ENCODE measurements at regions not wholly inside any gene's neighbourhood (a gene's known extent, or its start where the extent isn't known, plus 50 kb on each side); places are given as distances from the start of the nearest gene placed in this dataset.

DNA sequence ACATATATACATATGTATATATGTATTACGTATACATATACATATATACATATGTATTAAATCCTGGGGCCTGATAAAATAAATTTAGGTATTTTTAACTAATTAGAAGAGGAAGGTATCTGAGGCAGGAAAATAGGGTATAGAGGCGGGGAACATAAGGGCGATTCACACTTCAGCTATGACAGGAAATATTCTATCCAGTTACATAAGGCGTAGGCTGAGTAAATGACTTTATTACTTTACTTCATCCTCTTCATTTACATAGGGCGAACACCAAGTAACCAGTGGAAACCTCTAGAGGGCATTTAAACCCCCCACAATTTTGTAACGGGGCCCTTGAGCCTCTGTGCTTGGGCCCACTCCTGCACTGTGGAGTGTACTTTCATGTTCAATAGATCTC is 167.5 kb downstream of the SOCS6 start:
- intact Hi-C loops (cut with DNase I, micrococcal nuclease), result no loop called here
- ATAC-seq (peak; percentile 56), DNase-seq (no peak)

DNA sequence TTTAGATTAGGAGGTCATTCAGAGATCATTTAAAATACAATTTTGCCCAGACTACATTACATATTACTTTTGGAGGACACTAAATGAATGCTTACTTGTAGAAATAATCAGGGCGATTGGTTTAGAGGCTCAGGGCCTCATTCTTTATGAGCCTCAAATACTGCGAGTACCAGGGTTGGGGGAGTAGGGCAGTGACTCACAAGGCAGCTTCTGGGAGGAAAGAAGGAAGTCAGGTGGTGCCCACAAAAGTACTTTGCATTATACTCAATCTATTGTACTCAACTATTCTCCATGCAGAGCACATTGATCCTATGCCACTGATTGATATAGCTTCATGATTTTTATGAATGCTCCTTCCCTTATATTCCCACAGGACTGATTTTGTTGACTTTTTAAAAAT is 166.9 kb downstream of the SOCS6 start:
- DNase-seq, result no peak
- no peak for ATAC-seq
- intact Hi-C loops (cut with DNase I, micrococcal nuclease), result no loop called here

GRCh38 chr18:70454704-70455322 is 166.0 kb downstream of the SOCS6 start:
- DNase-seq, result no peak
- ATAC-seq, result peak; percentile 69
- intact Hi-C loops (cut with DNase I, micrococcal nuclease), result loop anchor here in 1 of 2 donors (5.0 kb wide), 1 partner anchor 258 kb away; no protein-coding TSS in a partner anchor

DNA sequence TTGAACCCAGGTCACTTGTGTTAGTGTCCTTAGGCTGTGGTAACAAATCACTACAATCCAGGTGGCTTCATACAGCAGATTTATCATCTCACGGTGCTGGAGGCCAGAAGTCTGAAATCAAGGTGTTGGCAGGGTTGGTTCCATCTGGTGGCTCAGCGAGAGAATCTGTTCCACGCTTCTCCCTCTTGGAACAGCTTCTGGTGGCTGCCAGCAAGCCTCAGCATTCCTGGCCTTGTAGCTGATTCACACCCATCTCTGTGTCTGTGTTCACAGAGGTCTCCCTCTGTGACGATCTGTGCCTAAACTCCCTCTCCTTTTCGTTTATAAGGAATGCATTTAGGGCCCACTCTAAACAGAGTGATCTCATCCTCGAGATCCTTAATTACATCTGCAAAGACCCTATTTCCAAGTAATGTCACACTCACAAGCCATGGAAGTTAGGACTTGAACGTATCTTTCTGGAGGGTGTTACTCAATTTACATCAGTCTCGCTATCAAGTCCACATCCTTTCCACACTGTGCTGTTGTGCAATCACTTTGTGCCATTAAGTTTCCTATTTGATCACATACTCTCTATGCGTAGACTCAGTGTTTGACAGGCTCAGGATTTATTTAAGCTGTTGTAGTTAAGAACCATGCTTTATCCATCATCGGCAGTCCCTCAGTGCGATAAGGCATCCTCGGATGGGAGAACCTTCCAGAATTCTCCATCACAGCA is 164.4 kb downstream of the SOCS6 start:
- DNase-seq (no peak), ATAC-seq (no peak)
- intact Hi-C loops (cut with DNase I, micrococcal nuclease), result loop anchor here in 1 of 2 donors (5.0 kb wide), 1 partner anchor 256 kb away; no protein-coding TSS in a partner anchor

- ATAC-seq, result no peak
- intact Hi-C loops (cut with DNase I, micrococcal nuclease), result loop anchor here in 1 of 2 donors (5.0 kb wide), 1 partner anchor 255 kb away; no protein-coding TSS in a partner anchor
- DNase-seq, result no peak
These were observed 163.7 kb downstream of the SOCS6 start for GRCh38 chr18:70452501-70452900.

- DNase-seq (no peak), ATAC-seq (no peak)
- intact Hi-C loops (cut with DNase I, micrococcal nuclease), result loop anchor here in 1 of 2 donors (5.0 kb wide), 1 partner anchor 253 kb away; no protein-coding TSS in a partner anchor
These were observed 161.8 kb downstream of the SOCS6 start for GRCh38 chr18:70450426-70451253.

DNA sequence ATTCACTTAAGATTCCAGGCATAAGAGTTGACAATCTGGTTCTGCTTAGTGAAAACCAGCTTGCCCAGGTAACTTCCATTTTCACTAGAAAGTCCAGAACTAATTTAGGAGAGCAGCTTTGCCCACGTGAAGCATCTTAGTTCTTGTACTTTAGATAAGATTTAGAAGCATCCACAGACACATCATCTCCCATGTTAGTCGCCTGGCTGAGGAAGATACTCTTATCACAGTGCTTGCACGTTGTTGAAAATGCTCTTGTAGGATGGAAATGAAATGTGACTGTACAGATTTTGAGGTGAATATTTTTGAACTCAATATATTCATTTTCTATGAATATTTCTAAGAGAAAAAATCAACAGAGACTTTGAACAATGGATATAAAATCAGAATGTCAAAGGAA is 159.7 kb downstream of the SOCS6 start:
- no peak for DNase-seq
- ATAC-seq, result no peak
- intact Hi-C loops (cut with DNase I, micrococcal nuclease), result loop anchor here in 1 of 2 donors (10.0 kb wide), 1 partner anchor 254 kb away; no protein-coding TSS in a partner anchor

GRCh38 chr18:70446063-70446462 is 157.2 kb downstream of the SOCS6 start:
- DNase-seq (no peak), ATAC-seq (no peak)
- intact Hi-C loops (cut with DNase I, micrococcal nuclease), result loop anchor here in 1 of 2 donors (10.0 kb wide), 1 partner anchor 251 kb away; no protein-coding TSS in a partner anchor

DNA sequence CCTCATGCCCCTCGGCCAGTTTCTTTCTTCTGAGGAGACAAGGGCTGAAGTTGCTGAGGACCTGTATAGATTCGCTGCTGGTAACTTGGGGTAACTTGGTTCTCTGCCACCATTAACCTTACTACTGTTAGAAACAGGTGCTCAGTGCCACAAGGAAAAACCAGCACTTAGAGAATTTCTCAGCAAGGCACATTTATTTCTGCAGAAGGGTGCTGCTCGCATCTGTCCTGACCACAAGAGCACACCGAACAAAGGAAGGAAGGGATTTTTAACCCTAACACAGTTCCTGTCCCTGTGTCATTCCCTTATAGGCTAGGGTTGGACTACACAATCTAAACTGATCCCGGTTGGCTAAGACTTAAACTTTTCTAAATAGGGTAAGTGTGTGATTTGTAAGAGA is 154.1 kb downstream of the SOCS6 start:
- intact Hi-C loops (cut with DNase I, micrococcal nuclease), result loop anchor here in 1 of 2 donors (10.0 kb wide), 1 partner anchor 248 kb away; no protein-coding TSS in a partner anchor
- DNase-seq (no peak), ATAC-seq (no peak)

GRCh38 chr18:70432804-70433400 is 144.1 kb downstream of the SOCS6 start:
- DNase-seq (no peak), ATAC-seq (no peak)
- intact Hi-C loops (cut with DNase I, micrococcal nuclease), result loop anchor here in 1 of 2 donors (2.0 kb wide), 1 partner anchor 238 kb away; no protein-coding TSS in a partner anchor

- no peak for DNase-seq
- ATAC-seq, result no peak
- intact Hi-C loops (cut with DNase I, micrococcal nuclease), result no loop called here
These were observed 142.4 kb downstream of the SOCS6 start for GRCh38 chr18:70431203-70431624.

GRCh38 chr18:70430501-70431173 is 141.8 kb downstream of the SOCS6 start:
- ATAC-seq, result no peak
- DNase-seq, result no peak
- intact Hi-C loops (cut with DNase I, micrococcal nuclease), result no loop called here

GRCh38 chr18:70429847-70430500 is 141.1 kb downstream of the SOCS6 start:
- ATAC-seq, result no peak
- no peak for DNase-seq
- intact Hi-C loops (cut with DNase I, micrococcal nuclease), result no loop called here

DNA sequence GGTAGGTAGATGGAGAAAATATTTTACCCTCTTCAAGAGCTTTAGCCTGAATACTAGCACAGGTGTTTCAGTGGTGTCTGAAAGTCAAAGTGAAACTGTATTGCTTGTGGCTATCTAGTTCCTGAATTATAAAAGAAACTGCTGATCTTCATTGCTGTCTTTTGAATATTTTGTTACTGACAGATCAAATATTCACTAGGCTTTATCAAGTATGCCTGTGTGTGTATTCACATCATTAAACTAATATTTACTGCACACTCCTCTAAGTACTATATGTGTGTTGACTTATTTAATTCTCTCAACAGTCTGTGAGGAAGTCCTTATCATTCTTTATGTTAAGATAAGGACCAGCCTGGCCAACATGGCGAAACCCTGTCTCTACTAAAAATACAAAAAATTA is 139.6 kb downstream of the SOCS6 start:
- peak; percentile 50 for ATAC-seq
- intact Hi-C loops (cut with DNase I, micrococcal nuclease), result no loop called here
- no peak for DNase-seq

DNA sequence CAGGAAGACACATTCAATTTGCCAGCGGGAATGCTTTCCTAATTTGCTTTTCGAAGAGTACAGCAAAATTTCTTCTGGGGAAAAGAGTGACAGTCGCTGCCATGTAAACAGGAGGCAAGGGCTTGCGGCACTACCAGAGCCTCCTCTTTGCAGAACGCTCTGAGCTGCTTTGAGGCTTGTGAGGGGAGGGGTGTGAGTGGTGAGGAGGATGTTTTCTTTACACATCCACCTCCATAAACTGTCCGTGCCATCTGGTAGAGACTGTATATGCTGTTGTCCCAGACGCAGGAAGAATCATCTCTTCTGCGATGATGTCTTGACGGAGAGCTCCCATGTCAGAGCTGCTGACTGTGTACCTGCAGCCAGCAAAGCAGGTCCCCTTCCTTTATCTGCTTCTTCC is 138.0 kb downstream of the SOCS6 start:
- intact Hi-C loops (cut with DNase I, micrococcal nuclease), result no loop called here
- DNase-seq, result no peak
- no peak for ATAC-seq

DNA sequence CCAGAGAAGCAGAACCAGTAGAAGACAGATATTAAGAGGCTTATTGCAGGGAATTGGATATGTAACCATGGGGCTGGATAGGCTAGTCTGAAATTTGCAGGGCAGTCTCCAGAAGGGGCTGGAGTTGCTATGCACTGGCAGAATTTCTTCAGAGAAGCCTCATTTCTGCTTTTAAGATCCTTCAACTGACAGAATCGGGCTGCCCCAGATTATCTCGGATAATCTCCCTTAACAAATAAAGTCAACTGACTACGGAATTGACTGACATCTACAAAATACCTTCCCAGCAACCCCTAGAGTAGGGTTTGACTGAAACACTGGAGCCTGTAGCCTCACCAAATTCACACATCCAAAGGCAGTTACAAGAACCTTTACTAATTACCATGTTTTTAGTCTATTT is 136.4 kb downstream of the SOCS6 start:
- no peak for ATAC-seq
- intact Hi-C loops (cut with DNase I, micrococcal nuclease), result no loop called here

GRCh38 chr18:70423988-70424387 is 135.1 kb downstream of the SOCS6 start:
- DNase-seq (peak; percentile 32 to 53), ATAC-seq (peak; percentile 67)
- intact Hi-C loops (cut with DNase I, micrococcal nuclease), result no loop called here

More for the DNA sequence above, 136.4 kb downstream of the SOCS6 start:
- no peak for DNase-seq

- ATAC-seq, result peak; percentile 84
- peak; percentile 22 to 47 for DNase-seq
- intact Hi-C loops (cut with DNase I, micrococcal nuclease), result no loop called here
These were observed 134.3 kb downstream of the SOCS6 start for GRCh38 chr18:70423120-70423519.
